ENCODE measurements at regions not wholly inside any gene's neighbourhood (a gene's known extent, or its start where the extent isn't known, plus 50 kb on each side); places are given as distances from the start of the nearest gene placed in this dataset.

GRCh38 chr10:101293007-101293723 lies 60.8 kb upstream of the BTRC start:
- intact Hi-C loops (cut with DNase I), result loop anchor here in 1 of 2 donors (10.0 kb wide), 1 partner anchor 78 kb away; no protein-coding TSS in a partner anchor
- DNase-seq (no peak), ATAC-seq (ENCODE audit: low FRiP score) (no peak)
- H3K4me3 ChIP-seq (ENCODE audit: low read length in 2 of 2), result no peak overlapping the region
- no peak overlapping the region for H3K27ac ChIP-seq (ENCODE audit: low read depth in 1 of 2, low read length in 2 of 2)
- 43 to 47% methylated on average over 17 of the region's 17 CpGs for WGBS, 2 donors
- H3K9me3 ChIP-seq (ENCODE audit: control insufficient read depth, low read length), result no peaks in the 10 kb centered on the region
- no peaks in the 10 kb centered on the region for H3K4me1 ChIP-seq (ENCODE audit: control insufficient read depth in 1 of 2, insufficient read depth in 2 of 2, low read length in 2 of 2)
- peaks cover 0 to 1% of the 10 kb centered on the region in 2 donors for H3K27me3 ChIP-seq (ENCODE audit: control insufficient read depth in 1 of 2, insufficient read depth in 2 of 2, low read length in 1 of 2)
- H3K36me3 ChIP-seq (ENCODE audit: control insufficient read depth in 1 of 2, insufficient read depth in 2 of 2, low read length in 1 of 2), result no peaks in the 10 kb centered on the region

GRCh38 chr10:101294109-101294508 lies 59.9 kb upstream of the BTRC start:
- peaks cover 0 to 1% of the 10 kb centered on the region in 2 donors for H3K27me3 ChIP-seq (ENCODE audit: control insufficient read depth in 1 of 2, insufficient read depth in 2 of 2, low read length in 1 of 2)
- WGBS, 2 donors, result 89 to 94% methylated on average over 3 of the region's 3 CpGs
- intact Hi-C loops (cut with DNase I), result loop anchor here in 1 of 2 donors (10.0 kb wide), 1 partner anchor 79 kb away; no protein-coding TSS in a partner anchor
- H3K4me1 ChIP-seq (ENCODE audit: control insufficient read depth in 1 of 2, insufficient read depth in 2 of 2, low read length in 2 of 2), result no peaks in the 10 kb centered on the region
- H3K9me3 ChIP-seq (ENCODE audit: control insufficient read depth, low read length), result no peaks in the 10 kb centered on the region
- no peak overlapping the region for H3K27ac ChIP-seq (ENCODE audit: low read depth in 1 of 2, low read length in 2 of 2)
- no peaks in the 10 kb centered on the region for H3K36me3 ChIP-seq (ENCODE audit: control insufficient read depth in 1 of 2, insufficient read depth in 2 of 2, low read length in 1 of 2)
- no peak for DNase-seq
- ATAC-seq (ENCODE audit: low FRiP score), result no peak
- H3K4me3 ChIP-seq (ENCODE audit: low read length in 2 of 2), result no peak overlapping the region

- Histone ChIP-seq H3K36me3 (ENCODE audit: control insufficient read depth in 1 of 2, insufficient read depth in 2 of 2, low read length in 1 of 2) (no peaks in the 10 kb centered on the region), H3K9me3 (ENCODE audit: control insufficient read depth, low read length) (no peaks in the 10 kb centered on the region), H3K27me3 (ENCODE audit: control insufficient read depth in 1 of 2, insufficient read depth in 2 of 2, low read length in 1 of 2) (peaks cover 0 to 1% of the 10 kb centered on the region in 2 donors), H3K4me1 (ENCODE audit: control insufficient read depth in 1 of 2, insufficient read depth in 2 of 2, low read length in 2 of 2) (no peaks in the 10 kb centered on the region), H3K4me3 (ENCODE audit: low read length in 2 of 2) (no peak overlapping the region), H3K27ac (ENCODE audit: low read depth in 1 of 2, low read length in 2 of 2) (no peak overlapping the region)
- ATAC-seq (ENCODE audit: low FRiP score), result no peak
- intact Hi-C loops (cut with DNase I), result loop anchor here in 1 of 2 donors (10.0 kb wide), 1 partner anchor 80 kb away; no protein-coding TSS in a partner anchor
- no peak for DNase-seq
- 78 to 81% methylated on average over 4 of the region's 4 CpGs for WGBS, 2 donors
Measured at GRCh38 chr10:101295261-101295660, 58.7 kb upstream of the BTRC start.

- H3K27ac ChIP-seq (ENCODE audit: low read depth in 1 of 2, low read length in 2 of 2), result no peak overlapping the region
- DNase-seq (peak in 1 of 2 donors; percentile 88), ATAC-seq (ENCODE audit: low FRiP score) (no peak)
- H3K4me1 ChIP-seq (ENCODE audit: control insufficient read depth in 1 of 2, insufficient read depth in 2 of 2, low read length in 2 of 2), result no peaks in the 10 kb centered on the region
- peaks cover 0 to 1% of the 10 kb centered on the region in 2 donors for H3K27me3 ChIP-seq (ENCODE audit: control insufficient read depth in 1 of 2, insufficient read depth in 2 of 2, low read length in 1 of 2)
- H3K36me3 ChIP-seq (ENCODE audit: control insufficient read depth in 1 of 2, insufficient read depth in 2 of 2, low read length in 1 of 2), result no peaks in the 10 kb centered on the region
- intact Hi-C loops (cut with DNase I), result loop anchor here in 1 of 2 donors (10.0 kb wide), 1 partner anchor 83 kb away; no protein-coding TSS in a partner anchor
- 4 to 5% methylated on average over 9 of the region's 9 CpGs for WGBS, 2 donors
- no peaks in the 10 kb centered on the region for H3K9me3 ChIP-seq (ENCODE audit: control insufficient read depth, low read length)
- no peak overlapping the region for H3K4me3 ChIP-seq (ENCODE audit: low read length in 2 of 2)
Measured at GRCh38 chr10:101297901-101298486, 56.0 kb upstream of the BTRC start.

- no peak overlapping the region for H3K27ac ChIP-seq (ENCODE audit: low read depth in 1 of 2, low read length in 2 of 2)
- intact Hi-C loops (cut with DNase I), result loop anchor here in 1 of 2 donors (10.0 kb wide), 1 partner anchor 84 kb away; no protein-coding TSS in a partner anchor
- WGBS, 2 donors, result 86 to 89% methylated on average over 6 of the region's 6 CpGs
- ATAC-seq (ENCODE audit: low FRiP score) (no peak), DNase-seq (no peak)
- no peaks in the 10 kb centered on the region for H3K4me1 ChIP-seq (ENCODE audit: control insufficient read depth in 1 of 2, insufficient read depth in 2 of 2, low read length in 2 of 2)
- H3K36me3 ChIP-seq (ENCODE audit: control insufficient read depth in 1 of 2, insufficient read depth in 2 of 2, low read length in 1 of 2), result no peaks in the 10 kb centered on the region
- H3K4me3 ChIP-seq (ENCODE audit: low read length in 2 of 2), result no peak overlapping the region
- peaks cover 0 to 1% of the 10 kb centered on the region in 2 donors for H3K27me3 ChIP-seq (ENCODE audit: control insufficient read depth in 1 of 2, insufficient read depth in 2 of 2, low read length in 1 of 2)
- H3K9me3 ChIP-seq (ENCODE audit: control insufficient read depth, low read length), result no peaks in the 10 kb centered on the region
Measured at GRCh38 chr10:101299211-101299610, 54.8 kb upstream of the BTRC start.

GRCh38 chr10:101301111-101301731 lies 52.7 kb upstream of the BTRC start:
- no peaks in the 10 kb centered on the region for H3K27me3 ChIP-seq (ENCODE audit: control insufficient read depth in 1 of 2, insufficient read depth in 2 of 2, low read length in 1 of 2)
- no peak overlapping the region for H3K27ac ChIP-seq (ENCODE audit: low read depth in 1 of 2, low read length in 2 of 2)
- intact Hi-C loops (cut with DNase I), result no loop called here
- H3K36me3 ChIP-seq (ENCODE audit: control insufficient read depth in 1 of 2, insufficient read depth in 2 of 2, low read length in 1 of 2), result no peaks in the 10 kb centered on the region
- DNase-seq (no peak), ATAC-seq (ENCODE audit: low FRiP score) (no peak)
- 45 to 52% methylated on average over 2 of the region's 2 CpGs for WGBS, 2 donors
- no peak overlapping the region for H3K4me3 ChIP-seq (ENCODE audit: low read length in 2 of 2)
- no peaks in the 10 kb centered on the region for H3K4me1 ChIP-seq (ENCODE audit: control insufficient read depth in 1 of 2, insufficient read depth in 2 of 2, low read length in 2 of 2)
- no peaks in the 10 kb centered on the region for H3K9me3 ChIP-seq (ENCODE audit: control insufficient read depth, low read length)

GRCh38 chr10:101303087-101303703 lies 50.8 kb upstream of the BTRC start:
- H3K27me3 ChIP-seq (ENCODE audit: control insufficient read depth in 1 of 2, insufficient read depth in 2 of 2, low read length in 1 of 2), result no peaks in the 10 kb centered on the region
- intact Hi-C loops (cut with DNase I), result no loop called here
- H3K36me3 ChIP-seq (ENCODE audit: control insufficient read depth in 1 of 2, insufficient read depth in 2 of 2, low read length in 1 of 2), result no peaks in the 10 kb centered on the region
- H3K27ac ChIP-seq (ENCODE audit: low read depth in 1 of 2, low read length in 2 of 2), result no peak overlapping the region
- WGBS, 2 donors, result 49 to 55% methylated on average over 4 of the region's 4 CpGs
- H3K9me3 ChIP-seq (ENCODE audit: control insufficient read depth, low read length), result no peaks in the 10 kb centered on the region
- no peaks in the 10 kb centered on the region for H3K4me1 ChIP-seq (ENCODE audit: control insufficient read depth in 1 of 2, insufficient read depth in 2 of 2, low read length in 2 of 2)
- H3K4me3 ChIP-seq (ENCODE audit: low read length in 2 of 2), result no peak overlapping the region
- DNase-seq (no peak), ATAC-seq (ENCODE audit: low FRiP score) (no peak)
